IMR-90 (cell line): ENCODE measurements at regions not wholly inside any gene's neighbourhood (a gene's known extent, or its start where the extent isn't known, plus 50 kb on each side); places are given as distances from the start of the nearest gene placed in this dataset.

ENCODE experiments used
- ATAC-seq: fragments of 200-7000 bp; cut with Tn5 transposase; 2 replicates; pipeline ENCODE4 v1.9.1; 2020; ENCODE audit warnings: low read depth, mild to moderate bottlenecking, moderate library complexity
- BruUV-seq: library from RNA; stranded (reverse); fragments of 400-500 nt; replicated peaks from 2 replicates; lab custom pipeline; 2021; lab: Mats Ljungman, UMichigan
- CTCF ChIA-PET: fragments of 300-600 bp; formaldehyde crosslinking; extraction: SDS; loops from one replicate; lab custom pipeline; 2021; ENCODE audit warnings: antibody characterized with exemption; lab: Yijun Ruan, JAX
- POLR2A ChIA-PET: fragments of 300-600 bp; sonication (Branson Sonifier 250); formaldehyde crosslinking; loops from one replicate; lab custom pipeline; 2022; ENCODE audit warnings: antibody characterized with exemption; ENCODE audit not compliant: unreplicated experiment; lab: Charles Lee
- DNase-seq: peaks from one replicate; pipeline ENCODE4 v3.0.0; 2013
- H2AFZ ChIP-seq: replicated peaks from 2 replicates; pipeline ENCODE3; 2013; ENCODE audit warnings: low read length, mild to moderate bottlenecking; ENCODE audit not compliant: poor library complexity
- H2AK5ac ChIP-seq: 2 replicates; pipeline ENCODE4 v1.6.1; 2013; ENCODE audit warnings: low read depth, low read length, inconsistent platforms
- H2AK9ac ChIP-seq: replicated peaks from 2 replicates; pipeline ENCODE3; 2013; ENCODE audit warnings: mild to moderate bottlenecking, low read depth, low read length, moderate library complexity; ENCODE audit not compliant: poor library complexity
- H2BK120ac ChIP-seq: 2 replicates; pipeline ENCODE4 v1.6.1; 2013; ENCODE audit warnings: low read depth, low read length, inconsistent platforms
- H2BK15ac ChIP-seq: 3 replicates; pipeline ENCODE4 v1.6.1; 2013; ENCODE audit warnings: low read depth, low read length, inconsistent platforms
- H2BK20ac ChIP-seq: 2 replicates; pipeline ENCODE4 v1.6.1; 2013; ENCODE audit warnings: low read depth, mild to moderate bottlenecking, inconsistent platforms, low read length, moderate library complexity
- H2BK5ac ChIP-seq: 2 replicates; pipeline ENCODE4 v1.6.1; 2013; ENCODE audit warnings: mild to moderate bottlenecking, low read depth, low read length, inconsistent platforms; ENCODE audit not compliant: poor library complexity, severe bottlenecking
- H3K14ac ChIP-seq: replicated peaks from 2 replicates; pipeline ENCODE4 v1.6.1; 2013; ENCODE audit warnings: low read depth, low read length, inconsistent platforms
- H3K18ac ChIP-seq: 2 replicates; pipeline ENCODE4 v1.6.1; 2013; ENCODE audit warnings: low read depth, low read length, control low read depth
- H3K23ac ChIP-seq: 2 replicates; pipeline ENCODE4 v1.6.1; 2013; ENCODE audit warnings: low read depth, low read length, inconsistent platforms
- H3K27ac ChIP-seq: 2 replicates; pipeline ENCODE4 v1.5.1; 2013; ENCODE audit warnings: mild to moderate bottlenecking, control low read depth, low read length; ENCODE audit not compliant: insufficient read depth
- H3K27me3 ChIP-seq: 2 replicates; pipeline ENCODE4 v1.6.1; 2013; ENCODE audit warnings: low read length; ENCODE audit not compliant: control insufficient read depth, insufficient read depth
- H3K36me3 ChIP-seq: 2 replicates; pipeline ENCODE4 v1.6.1; 2013; ENCODE audit warnings: low read length, mixed read lengths; ENCODE audit not compliant: control insufficient read depth, insufficient read depth
- H3K4ac ChIP-seq: 2 replicates; pipeline ENCODE4 v1.6.1; 2013; ENCODE audit warnings: low read depth, low read length, inconsistent platforms
- H3K4me1 ChIP-seq: 2 replicates; pipeline ENCODE4 v1.6.1; 2013; ENCODE audit warnings: low read length, mixed read lengths; ENCODE audit not compliant: control insufficient read depth, insufficient read depth
- H3K4me2 ChIP-seq: 2 replicates; pipeline ENCODE4 v1.6.1; 2013; ENCODE audit warnings: low read depth, mild to moderate bottlenecking, control low read depth, low read length, moderate library complexity
- H3K4me3 ChIP-seq: 2 replicates; pipeline ENCODE4 v1.5.1; 2013; ENCODE audit warnings: low read depth, mild to moderate bottlenecking, control low read depth, low read length, moderate library complexity; ENCODE audit not compliant: insufficient read depth
- H3K56ac ChIP-seq: 2 replicates; pipeline ENCODE4 v1.6.1; 2013; ENCODE audit warnings: low read length, inconsistent platforms; ENCODE audit not compliant: insufficient read depth; ENCODE audit errors: extremely low read depth
- H3K79me1 ChIP-seq, 2 experiments: 2 replicates each; pipeline ENCODE4 v1.6.1; 2013; ENCODE audit warnings: low read length in 2 of 2, inconsistent platforms in 1 of 2, low read depth in 1 of 2
- H3K9ac ChIP-seq: 2 replicates; pipeline ENCODE4 v1.6.1; 2013; ENCODE audit warnings: low read depth, low read length, control low read depth
- H3K9me1 ChIP-seq: 2 replicates; pipeline ENCODE4 v1.6.1; 2013; ENCODE audit warnings: low read length, inconsistent platforms; ENCODE audit not compliant: insufficient read depth
- H3K9me3 ChIP-seq: 2 replicates; pipeline ENCODE4 v1.6.1; 2013; ENCODE audit warnings: low read length; ENCODE audit not compliant: control insufficient read depth, insufficient read depth
- H4K20me1 ChIP-seq: 2 replicates; pipeline ENCODE4 v1.6.1; 2013; ENCODE audit warnings: low read length, inconsistent platforms; ENCODE audit not compliant: insufficient read depth
- H4K5ac ChIP-seq: 2 replicates; pipeline ENCODE4 v1.6.1; 2013; ENCODE audit warnings: mild to moderate bottlenecking, low read depth, low read length, control low read depth
- H4K8ac ChIP-seq, 2 experiments: 2 replicates each; pipeline ENCODE4 v1.6.1; 2013; ENCODE audit warnings: low read depth in 2 of 2, low read length in 2 of 2, control low read depth in 1 of 2, inconsistent platforms in 1 of 2
- H4K91ac ChIP-seq: 2 replicates; pipeline ENCODE4 v1.6.1; 2013; ENCODE audit warnings: low read depth, low read length, inconsistent platforms; ENCODE audit not compliant: insufficient read depth
- BHLHE40 ChIP-seq: fragments of 150-350 bp; IDR thresholded peaks from 2 replicates; pipeline ENCODE4 v1.6.1; 2016; ENCODE audit warnings: mild to moderate bottlenecking, low read depth, low read length
- CEBPB ChIP-seq: IDR thresholded peaks from 2 replicates; pipeline ENCODE4 v1.6.1; 2012; ENCODE audit warnings: low read depth, low read length, improper control_type of control experiment
- ELK1 ChIP-seq: fragments of 150-350 bp; IDR thresholded peaks from 2 replicates; pipeline ENCODE4 v1.6.1; 2016; ENCODE audit warnings: low read depth, mild to moderate bottlenecking, low read length, moderate library complexity, borderline replicate concordance
- FOS ChIP-seq: fragments of 150-350 bp; IDR thresholded peaks from 2 replicates; pipeline ENCODE4 v1.6.1; 2016; ENCODE audit warnings: low read depth, low read length
- MAFK ChIP-seq: IDR thresholded peaks from 2 replicates; pipeline ENCODE4 v1.6.1; 2012; ENCODE audit warnings: low read depth, low read length, improper control_type of control experiment
- MAZ ChIP-seq: IDR thresholded peaks from 2 replicates; pipeline ENCODE4 v1.6.1; 2012; ENCODE audit warnings: low read depth, mild to moderate bottlenecking, low read length, improper control_type of control experiment, moderate library complexity, borderline replicate concordance
- MXI1 ChIP-seq: IDR thresholded peaks from 2 replicates; pipeline ENCODE4 v1.6.1; 2012; ENCODE audit warnings: low read depth, mild to moderate bottlenecking, low read length, moderate library complexity, borderline replicate concordance
- NFE2L2 ChIP-seq: fragments of 150-350 bp; IDR thresholded peaks from 2 replicates; pipeline ENCODE4 v1.6.1; 2016; ENCODE audit warnings: low read depth, mild to moderate bottlenecking, low read length
- POLR2A ChIP-seq: IDR thresholded peaks from 2 replicates; pipeline ENCODE4 v1.6.1; 2012; ENCODE audit warnings: mild to moderate bottlenecking, low read depth, low read length
- RAD21 ChIP-seq: IDR thresholded peaks from 2 replicates; pipeline ENCODE4 v1.6.1; 2012; ENCODE audit warnings: low read length, improper control_type of control experiment
- RCOR1 ChIP-seq: IDR thresholded peaks from 2 replicates; pipeline ENCODE4 v1.6.1; 2012; ENCODE audit warnings: mild to moderate bottlenecking, low read length, improper control_type of control experiment; ENCODE audit not compliant: insufficient replicate concordance
- RFX5 ChIP-seq: IDR thresholded peaks from 2 replicates; pipeline ENCODE4 v1.8.0; 2012; ENCODE audit warnings: low read depth, mild to moderate bottlenecking, low read length, moderate library complexity
- SMC3 ChIP-seq: fragments of 150-350 bp; IDR thresholded peaks from 2 replicates; pipeline ENCODE4 v1.6.1; 2016; ENCODE audit warnings: low read depth, mild to moderate bottlenecking, antibody characterized with exemption, low read length, moderate library complexity
- whole genome bisulfite sequencing, 2 experiments: methylation state at CpG; one replicate each; pipeline versions ENCODE4 v1.1.5 to v1.1.7; 2013; ENCODE audit warnings: missing lambda C conversion rate in 2 of 2; ENCODE audit not compliant: insufficient read length in 1 of 2; ENCODE audit errors: extremely low coverage in 2 of 2; 5-methylcytosine and 5-hydroxymethylcytosine counted together
- dilution Hi-C: fragments of 300-500 bp; cut with HindIII; formaldehyde crosslinking; loops from one replicate; pipeline ENCODE4 v1.14.3; 2018; ENCODE audit warnings: low sequenced_read_pairs; ENCODE audit not compliant: unreplicated experiment
- in situ Hi-C: fragments of 300-500 bp; cut with MboI; formaldehyde crosslinking; loops from 3 replicates; pipeline ENCODE4 v1.14.3; 2019; ENCODE audit warnings: low sequenced_read_pairs, inconsistent platforms, mixed read lengths
- intact Hi-C: fragments of 100-400 bp; cut with micrococcal nuclease; formaldehyde crosslinking; loops from 2 replicates; pipeline ENCODE4 v1.10.0; 2022
- TF ChIP-seq, protein P1 (sequence below): conservative IDR thresholded peaks from 2 replicates; pipeline ENCODE4 v1.5.1; 2012; ENCODE audit warnings: mild to moderate bottlenecking, low read depth, low read length, improper control_type of control experiment
- TF ChIP-seq, protein P2 (sequence below): fragments of 150-350 bp; IDR thresholded peaks from 2 replicates; pipeline ENCODE4 v1.6.1; 2017; ENCODE audit warnings: mild to moderate bottlenecking, antibody characterized with exemption, low read length, low read depth

- Histone ChIP-seq H3K4me2 (no peak overlapping the region), H2AFZ (no peak overlapping the region), H3K4ac (no peak overlapping the region), H2BK15ac (no peak overlapping the region), H3K9me1 (peaks cover 4% of the 10 kb centered on the region), H3K9me3 (no peaks in the 10 kb centered on the region), H4K20me1 (no peaks in the 10 kb centered on the region), H3K4me1 (peaks cover 6% of the 10 kb centered on the region), H3K23ac (no peak overlapping the region), H2AK5ac (no peak overlapping the region), H3K56ac (no peak overlapping the region), H3K9ac (no peak overlapping the region), H2BK20ac (no peak overlapping the region), H3K18ac (no peak overlapping the region), H3K14ac (no peak overlapping the region), H3K4me3 (no peak overlapping the region), H3K27me3 (no peaks in the 10 kb centered on the region), H4K91ac (no peak overlapping the region), H4K5ac (no peak overlapping the region), H2BK120ac (no peak overlapping the region), H3K27ac (no peak overlapping the region), H2BK5ac (no peak overlapping the region), H3K79me1 (no peaks in the 10 kb centered on the region), H3K36me3 (no peaks in the 10 kb centered on the region), H2AK9ac (no peak overlapping the region), H4K8ac (no peak overlapping the region)
- BruUV-seq, result no TSS peak
- ChIA-PET CTCF (no interaction called here), POLR2A (no interaction called here)
- WGBS, 2 experiments, result 90% methylated on average over 3 of the region's 4 CpGs; no CpG with 5 or more reads in 1 of the 2 experiments
- intact Hi-C loops (no loop called here), dilution Hi-C loops (no loop called here), in situ Hi-C loops (no loop called here)
- DNase-seq (no peak), ATAC-seq (no peak)
- TF ChIP-seq, protein P1, sequence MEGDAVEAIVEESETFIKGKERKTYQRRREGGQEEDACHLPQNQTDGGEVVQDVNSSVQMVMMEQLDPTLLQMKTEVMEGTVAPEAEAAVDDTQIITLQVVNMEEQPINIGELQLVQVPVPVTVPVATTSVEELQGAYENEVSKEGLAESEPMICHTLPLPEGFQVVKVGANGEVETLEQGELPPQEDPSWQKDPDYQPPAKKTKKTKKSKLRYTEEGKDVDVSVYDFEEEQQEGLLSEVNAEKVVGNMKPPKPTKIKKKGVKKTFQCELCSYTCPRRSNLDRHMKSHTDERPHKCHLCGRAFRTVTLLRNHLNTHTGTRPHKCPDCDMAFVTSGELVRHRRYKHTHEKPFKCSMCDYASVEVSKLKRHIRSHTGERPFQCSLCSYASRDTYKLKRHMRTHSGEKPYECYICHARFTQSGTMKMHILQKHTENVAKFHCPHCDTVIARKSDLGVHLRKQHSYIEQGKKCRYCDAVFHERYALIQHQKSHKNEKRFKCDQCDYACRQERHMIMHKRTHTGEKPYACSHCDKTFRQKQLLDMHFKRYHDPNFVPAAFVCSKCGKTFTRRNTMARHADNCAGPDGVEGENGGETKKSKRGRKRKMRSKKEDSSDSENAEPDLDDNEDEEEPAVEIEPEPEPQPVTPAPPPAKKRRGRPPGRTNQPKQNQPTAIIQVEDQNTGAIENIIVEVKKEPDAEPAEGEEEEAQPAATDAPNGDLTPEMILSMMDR, result no peak
- TF ChIP-seq FOS, result no peak
- no peak for TF ChIP-seq POLR2A
- no peak for TF ChIP-seq RFX5
- TF ChIP-seq RCOR1, result no peak
- TF ChIP-seq MAZ, result no peak
- no peak for TF ChIP-seq BHLHE40
- TF ChIP-seq MXI1, result no peak
- TF ChIP-seq, protein P2, sequence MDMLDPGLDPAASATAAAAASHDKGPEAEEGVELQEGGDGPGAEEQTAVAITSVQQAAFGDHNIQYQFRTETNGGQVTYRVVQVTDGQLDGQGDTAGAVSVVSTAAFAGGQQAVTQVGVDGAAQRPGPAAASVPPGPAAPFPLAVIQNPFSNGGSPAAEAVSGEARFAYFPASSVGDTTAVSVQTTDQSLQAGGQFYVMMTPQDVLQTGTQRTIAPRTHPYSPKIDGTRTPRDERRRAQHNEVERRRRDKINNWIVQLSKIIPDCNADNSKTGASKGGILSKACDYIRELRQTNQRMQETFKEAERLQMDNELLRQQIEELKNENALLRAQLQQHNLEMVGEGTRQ, result no peak
- no peak for TF ChIP-seq NFE2L2
- no peak for TF ChIP-seq RAD21
- no peak for TF ChIP-seq MAFK
- no peak for TF ChIP-seq CEBPB
- TF ChIP-seq SMC3, result no peak
- TF ChIP-seq ELK1, result no peak
Observed at GRCh38 chr11:121901886-121902285, 214.1 kb downstream of the BLID start.
